Mononuclear cell (primary cell): ENCODE measurements at regions not wholly inside any gene's neighbourhood (a gene's known extent, or its start where the extent isn't known, plus 50 kb on each side); places are given as distances from the start of the nearest gene placed in this dataset.

ENCODE experiments used
- H3K27me3 ChIP-seq: 2 replicates; pipeline ENCODE4 v1.6.0; 2011; ENCODE audit warnings: low read length, control low read depth; ENCODE audit not compliant: insufficient read depth
- H3K4me1 ChIP-seq: 2 replicates; pipeline ENCODE4 v1.5.1; 2011; ENCODE audit warnings: mild to moderate bottlenecking, low read length, control low read depth; ENCODE audit not compliant: insufficient read depth
- H3K4me3 ChIP-seq: 2 replicates; pipeline ENCODE4 v1.5.1; 2011; ENCODE audit warnings: mild to moderate bottlenecking, low read length, moderate library complexity
- H3K9me3 ChIP-seq: 2 replicates; pipeline ENCODE4 v1.5.1; 2011; ENCODE audit warnings: low read depth, mild to moderate bottlenecking, control low read depth, low read length

DNA sequence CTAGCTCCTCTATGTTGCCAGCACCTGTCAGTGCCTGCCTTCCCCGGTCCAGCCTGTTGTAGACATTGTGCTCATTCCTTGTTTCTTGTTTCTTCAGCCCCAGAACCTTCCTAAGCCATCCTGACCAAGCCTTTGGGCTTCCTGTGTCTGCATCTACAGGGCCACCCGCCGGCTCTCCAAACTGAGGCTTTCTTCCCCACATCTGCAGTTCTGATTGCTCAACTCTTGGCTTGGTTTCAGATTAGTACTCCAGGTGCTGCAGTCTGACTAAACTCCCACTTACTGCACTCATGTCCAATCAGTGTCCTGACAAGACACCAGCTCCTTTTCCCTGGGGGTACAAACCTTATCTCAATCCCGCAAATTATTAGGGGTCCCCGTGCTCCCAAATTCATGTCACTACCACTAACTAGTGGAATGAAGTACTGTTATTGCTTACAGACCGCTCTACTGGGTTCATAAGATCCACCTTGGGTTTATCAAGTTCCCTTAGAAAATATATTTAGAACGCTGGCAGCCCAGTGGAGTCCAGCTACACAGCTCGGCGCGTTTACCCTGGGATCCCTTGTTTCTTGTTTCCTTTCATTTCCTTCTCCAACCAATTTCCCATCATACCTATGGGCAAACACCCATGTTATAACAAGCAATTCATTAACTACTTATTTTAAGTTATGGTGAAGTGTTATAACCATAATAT, 114.2 kb upstream of the TJP1 start:
- Histone ChIP-seq H3K4me3 (no peak overlapping the region), H3K9me3 (no peaks in the 10 kb centered on the region), H3K27me3 (no peaks in the 10 kb centered on the region), H3K4me1 (no peaks in the 10 kb centered on the region)

DNA sequence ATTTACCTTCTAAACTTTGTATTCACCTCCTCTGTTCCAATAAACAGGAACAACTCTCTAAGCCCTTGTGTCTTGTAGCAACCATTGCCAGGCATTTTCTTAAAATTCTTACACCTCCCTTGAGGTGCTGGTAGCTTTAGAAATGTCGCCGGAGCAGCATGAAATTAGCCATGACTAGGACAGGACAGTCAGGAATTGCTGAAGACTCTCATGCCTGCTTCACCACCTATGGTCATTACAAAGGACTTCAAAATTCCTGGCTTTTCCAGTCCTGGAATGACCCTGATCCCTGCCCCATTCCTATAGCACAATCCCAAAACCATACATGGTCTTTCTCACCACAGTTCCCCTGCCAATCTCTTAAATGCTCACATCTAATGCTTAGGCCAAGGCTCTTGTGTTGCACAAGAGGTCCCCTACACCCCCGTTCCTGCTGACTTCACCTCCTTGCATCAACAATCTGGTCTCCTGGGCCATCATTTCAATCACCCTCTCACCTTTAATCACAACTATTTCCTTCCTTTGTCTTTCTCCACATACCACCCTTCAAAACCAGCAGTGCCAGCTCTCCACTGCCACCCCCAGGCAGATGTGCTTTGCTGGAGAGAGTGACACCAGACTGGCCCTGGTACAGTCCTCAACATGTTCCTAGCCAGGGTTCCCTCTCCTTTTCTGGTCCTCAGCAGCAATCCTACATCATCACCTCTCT, 113.2 kb upstream of the TJP1 start:
- Histone ChIP-seq H3K4me3 (no peak overlapping the region), H3K27me3 (no peaks in the 10 kb centered on the region), H3K4me1 (no peaks in the 10 kb centered on the region), H3K9me3 (no peaks in the 10 kb centered on the region)

GRCh38 chr15:29934251-29934650, 112.0 kb upstream of the TJP1 start:
- no peak overlapping the region for H3K4me3 ChIP-seq
- no peaks in the 10 kb centered on the region for H3K27me3 ChIP-seq
- H3K4me1 ChIP-seq = no peaks in the 10 kb centered on the region
- no peaks in the 10 kb centered on the region for H3K9me3 ChIP-seq

DNA sequence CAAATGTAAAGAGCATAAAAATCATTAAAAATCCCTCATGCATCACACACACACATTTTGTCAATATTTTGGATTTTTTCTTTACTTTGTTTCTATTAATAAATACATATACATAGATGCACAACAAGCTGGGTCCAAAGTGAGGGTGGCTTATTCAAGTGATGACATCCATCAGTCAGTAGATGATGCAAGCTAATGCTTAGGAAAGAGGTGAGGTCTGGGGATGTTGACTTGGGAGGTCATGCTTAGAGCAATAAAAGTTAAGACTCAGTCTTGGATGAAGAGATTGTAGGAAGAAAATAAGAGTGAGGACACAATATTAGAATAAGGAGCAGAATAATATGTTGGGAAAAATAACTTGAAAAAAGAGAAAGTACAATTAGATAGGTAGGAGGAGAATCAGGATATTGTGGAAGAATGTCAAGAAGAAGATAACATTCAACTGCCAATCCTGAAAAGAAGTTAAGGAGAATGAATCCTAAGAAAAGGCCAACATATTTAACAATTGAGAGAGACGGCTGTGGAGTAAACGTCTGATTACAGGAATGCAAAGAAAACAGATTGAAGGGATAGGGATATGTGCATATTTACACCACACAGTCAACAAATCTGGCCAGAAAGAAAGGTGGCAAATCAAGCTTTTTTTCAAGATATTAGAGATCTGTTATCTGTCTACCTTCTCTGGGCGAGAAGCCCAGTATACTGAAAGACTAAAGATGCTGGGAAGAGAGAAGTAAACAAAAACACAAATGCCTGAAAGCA, 111.0 kb upstream of the TJP1 start:
- Histone ChIP-seq H3K9me3 (no peaks in the 10 kb centered on the region), H3K4me1 (no peaks in the 10 kb centered on the region), H3K27me3 (no peaks in the 10 kb centered on the region), H3K4me3 (no peak overlapping the region)

DNA sequence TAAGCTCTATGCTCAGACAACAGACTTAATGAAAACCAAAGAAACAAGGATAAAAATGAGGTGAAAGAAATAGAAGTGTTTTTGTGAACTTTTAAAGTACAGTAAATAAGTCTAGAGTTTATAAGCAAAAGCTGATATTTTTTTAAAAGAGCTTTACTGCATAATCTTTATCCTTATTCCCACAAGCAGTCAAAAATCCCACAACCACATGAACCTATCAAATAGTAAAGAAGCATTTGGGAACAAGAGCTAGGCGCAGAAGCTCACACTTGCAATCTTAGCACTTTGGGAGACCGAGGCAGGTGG, 103.8 kb upstream of the TJP1 start:
- H3K27me3 ChIP-seq = peaks cover 10% of the 10 kb centered on the region
- no peaks in the 10 kb centered on the region for H3K4me1 ChIP-seq
- no peaks in the 10 kb centered on the region for H3K9me3 ChIP-seq
- no peak overlapping the region for H3K4me3 ChIP-seq

DNA sequence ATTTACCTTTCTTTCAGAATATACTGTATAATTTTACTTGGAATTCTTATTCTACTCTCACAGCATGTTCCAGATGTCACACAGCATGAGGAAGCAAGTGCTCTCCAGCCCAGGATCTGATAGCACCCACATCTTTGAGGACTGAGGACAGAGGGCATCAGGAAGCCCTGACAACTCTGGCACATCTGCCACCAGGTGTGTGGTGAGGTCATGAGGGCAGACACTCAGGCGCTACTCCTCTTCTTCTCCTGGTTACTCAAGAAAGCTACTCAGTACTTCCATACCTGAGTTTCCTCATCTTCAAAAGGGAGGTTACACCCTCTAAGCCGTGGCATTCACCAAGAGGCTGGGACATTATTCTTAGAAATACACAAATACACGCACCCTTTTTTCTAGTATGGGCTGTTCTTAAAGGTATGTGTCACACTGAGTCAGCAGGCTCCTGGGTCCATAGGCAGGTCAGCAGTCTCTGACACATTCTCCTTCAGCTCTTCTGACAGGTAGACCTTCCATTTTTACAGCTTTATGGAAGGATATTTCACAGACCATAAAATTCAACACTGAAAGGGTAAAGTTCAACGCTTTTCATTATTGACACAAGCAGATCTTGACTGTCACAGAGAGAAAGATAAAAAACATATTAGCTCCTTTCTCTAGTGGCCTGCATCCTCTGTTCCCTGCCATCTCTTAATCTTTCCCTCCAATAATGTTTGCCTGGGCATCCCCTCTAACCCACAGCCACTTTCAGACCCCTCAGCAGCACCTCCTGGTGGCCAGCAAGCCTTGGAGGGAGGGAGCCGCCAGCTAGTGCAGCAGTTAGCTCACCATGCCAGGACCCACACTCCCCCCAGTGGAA, 103.2 kb upstream of the TJP1 start:
- H3K9me3 ChIP-seq = no peaks in the 10 kb centered on the region
- H3K4me3 ChIP-seq = no peak overlapping the region
- no peaks in the 10 kb centered on the region for H3K4me1 ChIP-seq
- H3K27me3 ChIP-seq = peaks cover 10% of the 10 kb centered on the region

- H3K9me3 ChIP-seq = no peaks in the 10 kb centered on the region
- no peak overlapping the region for H3K4me3 ChIP-seq
- H3K4me1 ChIP-seq = no peaks in the 10 kb centered on the region
- peaks cover 10% of the 10 kb centered on the region for H3K27me3 ChIP-seq
Observed at GRCh38 chr15:29924750-29925149, 102.5 kb upstream of the TJP1 start.

GRCh38 chr15:29922191-29922590, 99.9 kb upstream of the TJP1 start:
- Histone ChIP-seq H3K4me1 (no peaks in the 10 kb centered on the region), H3K27me3 (peaks cover 7% of the 10 kb centered on the region), H3K9me3 (no peaks in the 10 kb centered on the region), H3K4me3 (no peak overlapping the region)

DNA sequence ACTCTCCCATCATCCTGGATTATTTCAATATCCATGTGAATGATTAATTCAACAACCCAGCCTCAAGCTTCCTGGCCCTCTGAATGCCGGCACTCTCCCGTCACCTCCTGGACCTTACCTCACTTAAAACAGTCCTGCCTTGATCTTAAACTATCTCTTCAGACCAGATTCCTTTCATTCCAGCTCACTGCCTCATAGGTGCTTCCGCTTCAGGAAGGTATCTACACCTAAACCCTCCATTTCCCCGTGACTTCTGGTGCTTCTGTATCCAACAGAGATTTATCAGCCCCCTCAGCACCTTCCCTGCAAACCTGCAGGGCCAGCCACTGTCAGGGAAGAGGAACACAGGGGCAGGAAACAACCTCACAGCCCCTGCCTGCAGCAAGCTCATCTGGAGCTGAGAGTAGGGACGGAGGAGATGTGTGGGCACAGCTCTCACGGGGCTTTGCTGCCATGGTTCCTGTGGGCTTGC, 98.9 kb upstream of the TJP1 start:
- H3K27me3 ChIP-seq = peaks cover 6% of the 10 kb centered on the region
- no peak overlapping the region for H3K4me3 ChIP-seq
- H3K9me3 ChIP-seq = no peaks in the 10 kb centered on the region
- no peaks in the 10 kb centered on the region for H3K4me1 ChIP-seq

DNA sequence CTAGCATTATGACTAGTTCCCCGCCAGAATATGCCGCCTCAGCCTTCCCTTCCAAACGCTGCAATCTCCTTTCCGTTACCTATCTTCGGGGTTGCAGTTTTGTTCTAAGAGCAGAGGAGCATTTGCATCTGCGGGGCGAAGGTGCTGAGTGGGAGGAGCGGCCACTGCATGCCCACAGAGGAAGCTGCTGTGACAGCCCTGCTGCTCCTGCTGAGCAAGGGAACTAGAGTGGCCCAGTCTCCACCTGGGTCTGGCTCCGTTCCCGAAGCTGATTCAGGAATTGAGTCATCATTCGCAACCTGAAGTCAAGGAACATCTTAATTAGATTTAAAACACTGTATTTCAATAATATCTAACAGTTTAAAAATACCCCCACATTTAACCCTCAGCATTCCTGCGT, 98.2 kb upstream of the TJP1 start:
- Histone ChIP-seq H3K4me3 (no peak overlapping the region), H3K27me3 (peaks cover 4% of the 10 kb centered on the region), H3K4me1 (no peaks in the 10 kb centered on the region), H3K9me3 (no peaks in the 10 kb centered on the region)

GRCh38 chr15:29919380-29919881, 97.2 kb upstream of the TJP1 start:
- H3K4me1 ChIP-seq = no peaks in the 10 kb centered on the region
- H3K9me3 ChIP-seq = no peaks in the 10 kb centered on the region
- H3K27me3 ChIP-seq = peaks cover 4% of the 10 kb centered on the region
- H3K4me3 ChIP-seq = no peak overlapping the region

GRCh38 chr15:29917600-29918597, 95.6 kb upstream of the TJP1 start:
- no peaks in the 10 kb centered on the region for H3K4me1 ChIP-seq
- H3K9me3 ChIP-seq = no peaks in the 10 kb centered on the region
- H3K27me3 ChIP-seq = peaks cover 4% of the 10 kb centered on the region
- H3K4me3 ChIP-seq = no peak overlapping the region

- Histone ChIP-seq H3K27me3 (no peaks in the 10 kb centered on the region), H3K4me1 (no peaks in the 10 kb centered on the region), H3K4me3 (no peak overlapping the region), H3K9me3 (no peaks in the 10 kb centered on the region)
Observed at GRCh38 chr15:29914511-29914926, 92.3 kb upstream of the TJP1 start.
